NT2/D1 (cell line): ENCODE measurements at regions not wholly inside any gene's neighbourhood (a gene's known extent, or its start where the extent isn't known, plus 50 kb on each side); places are given as distances from the start of the nearest gene placed in this dataset.

Experiments
- SUZ12 ChIP-seq: IDR thresholded peaks from 2 replicates; pipeline ENCODE4 v1.6.1; 2011; ENCODE audit not compliant: insufficient read length, insufficient read depth; ENCODE audit errors: extremely low read depth
- ZNF274 ChIP-seq: IDR thresholded peaks from 2 replicates; pipeline ENCODE4 v1.6.1; 2011; ENCODE audit warnings: mild to moderate bottlenecking, low read depth, low read length

GRCh38 chr13:99688776-99689175 is 187.5 kb downstream of the TM9SF2 start:
- no peak for TF ChIP-seq SUZ12
- TF ChIP-seq ZNF274, result no peak
